Neural cell (in vitro differentiated cells): ENCODE measurements at regions not wholly inside any gene's neighbourhood (a gene's known extent, or its start where the extent isn't known, plus 50 kb on each side); places are given as distances from the start of the nearest gene placed in this dataset.
A peak's percentile ranks its signal among the peaks of the same experiment; 100 is the strongest.

Experiments
- H2AFZ ChIP-seq: fragments of 200-600, 300-800 bp; sonication (generic), shearing (Covaris generic); 2 replicates; pipeline ENCODE4 v1.6.0; 2014; ENCODE audit warnings: low read depth, mild to moderate bottlenecking, antibody characterized with exemption, low read length, moderate library complexity
- H3F3A ChIP-seq: fragments of 200-600 bp; shearing (Covaris generic); 2 replicates; pipeline ENCODE4 v1.6.1; 2016; ENCODE audit warnings: mild to moderate bottlenecking, moderate library complexity, mixed read lengths, antibody characterized with exemption, low read length; ENCODE audit not compliant: insufficient read depth, poor library complexity, severe bottlenecking
- H3K27ac ChIP-seq: fragments of 200-600, 300-800 bp; sonication (generic), shearing (Covaris generic); 2 replicates; pipeline ENCODE4 v1.5.1; 2014; ENCODE audit warnings: mild to moderate bottlenecking, low read length, moderate library complexity
- H3K27me3 ChIP-seq: fragments of 300-800, 200-600 bp; sonication (generic), shearing (Covaris generic); 2 replicates; pipeline ENCODE4 v1.6.0; 2014; ENCODE audit warnings: mild to moderate bottlenecking, low read depth, low read length, moderate library complexity; ENCODE audit not compliant: insufficient read depth
- H3K36me3 ChIP-seq: fragments of 300-800, 200-600 bp; sonication (generic), shearing (Covaris generic); 2 replicates; pipeline ENCODE4 v1.5.1; 2014; ENCODE audit warnings: mild to moderate bottlenecking, antibody characterized with exemption, low read length, moderate library complexity; ENCODE audit not compliant: insufficient read depth
- H3K4me2 ChIP-seq: fragments of 300-800, 200-600 bp; sonication (generic), shearing (Covaris generic); 2 replicates; pipeline ENCODE4 v1.6.0; 2014; ENCODE audit warnings: mild to moderate bottlenecking, low read length
- H3K4me3 ChIP-seq: fragments of 300-800, 200-600 bp; sonication (generic), shearing (Covaris generic); 2 replicates; pipeline ENCODE4 v1.5.1; 2014; ENCODE audit warnings: mild to moderate bottlenecking, low read length, moderate library complexity
- H3K79me2 ChIP-seq: fragments of 200-600 bp; shearing (Covaris generic); replicated peaks from 2 replicates; pipeline ENCODE4 v1.6.0; 2014; ENCODE audit warnings: mild to moderate bottlenecking, low read length, moderate library complexity; ENCODE audit not compliant: insufficient read depth
- H3K9ac ChIP-seq: fragments of 300-800, 200-600 bp; sonication (generic), shearing (Covaris generic); 2 replicates; pipeline ENCODE4 v1.6.1; 2016; ENCODE audit warnings: mild to moderate bottlenecking, low read length, mixed read lengths
- H3K9me2 ChIP-seq: fragments of 200-600 bp; shearing (Covaris generic); 2 replicates; pipeline ENCODE4 v1.6.1; 2016; ENCODE audit warnings: mild to moderate bottlenecking, low read length, mixed read lengths; ENCODE audit not compliant: insufficient read depth
- H3K9me3 ChIP-seq: fragments of 200-600, 300-800 bp; sonication (generic), shearing (Covaris generic); 2 replicates; pipeline ENCODE4 v1.6.1; 2016; ENCODE audit warnings: mild to moderate bottlenecking, mixed run types, low read length, moderate library complexity, mixed read lengths
- H4K20me1 ChIP-seq: fragments of 200-600 bp; shearing (Covaris generic); 2 replicates; pipeline ENCODE4 v1.6.1; 2016; ENCODE audit warnings: mild to moderate bottlenecking, mixed run types; ENCODE audit not compliant: insufficient read depth
- EP300 ChIP-seq: fragments of 450-650 bp; conservative IDR thresholded peaks from 2 replicates; pipeline ENCODE4 v1.6.1; 2014; ENCODE audit warnings: antibody characterized with exemption, mild to moderate bottlenecking, moderate library complexity; ENCODE audit not compliant: poor library complexity, severe bottlenecking
- EZH2 ChIP-seq: fragments of 200-600, 300-800 bp; shearing (Covaris generic), sonication (generic); IDR thresholded peaks from 2 replicates; pipeline ENCODE4 v1.6.1; 2014; ENCODE audit warnings: antibody characterized with exemption, low read length, borderline replicate concordance, mild to moderate bottlenecking; ENCODE audit not compliant: insufficient read depth, poor library complexity, severe bottlenecking
- MXI1 ChIP-seq: fragments of 450-650 bp; conservative IDR thresholded peaks from 2 replicates; pipeline ENCODE4 v1.6.1; 2014; ENCODE audit warnings: antibody characterized with exemption, mild to moderate bottlenecking; ENCODE audit not compliant: poor library complexity, severe bottlenecking
- POLR2AphosphoS5 ChIP-seq: IDR thresholded peaks from 2 replicates; pipeline ENCODE4 v1.6.1; 2012
- RAD21 ChIP-seq: fragments of 450-650 bp; conservative IDR thresholded peaks from 2 replicates; pipeline ENCODE4 v1.6.1; 2014; ENCODE audit warnings: antibody characterized with exemption, mild to moderate bottlenecking, moderate library complexity
- SMC3 ChIP-seq: fragments of 450-650 bp; conservative IDR thresholded peaks from 2 replicates; pipeline ENCODE4 v1.6.1; 2014; ENCODE audit warnings: antibody characterized with exemption, mild to moderate bottlenecking, moderate library complexity; ENCODE audit not compliant: poor library complexity
- TAF1 ChIP-seq: IDR thresholded peaks from 2 replicates; pipeline ENCODE4 v1.6.1; 2012; ENCODE audit warnings: low read depth
- TF ChIP-seq, protein P1 (sequence below): fragments of 450-650 bp; IDR thresholded peaks from 2 replicates; pipeline ENCODE4 v1.5.1; 2014; ENCODE audit warnings: antibody characterized with exemption, mild to moderate bottlenecking, moderate library complexity; ENCODE audit not compliant: poor library complexity, severe bottlenecking
- TF ChIP-seq, protein P2 (sequence below): IDR thresholded peaks from 2 replicates; pipeline ENCODE4 v1.6.1; 2012; ENCODE audit warnings: borderline replicate concordance

DNA sequence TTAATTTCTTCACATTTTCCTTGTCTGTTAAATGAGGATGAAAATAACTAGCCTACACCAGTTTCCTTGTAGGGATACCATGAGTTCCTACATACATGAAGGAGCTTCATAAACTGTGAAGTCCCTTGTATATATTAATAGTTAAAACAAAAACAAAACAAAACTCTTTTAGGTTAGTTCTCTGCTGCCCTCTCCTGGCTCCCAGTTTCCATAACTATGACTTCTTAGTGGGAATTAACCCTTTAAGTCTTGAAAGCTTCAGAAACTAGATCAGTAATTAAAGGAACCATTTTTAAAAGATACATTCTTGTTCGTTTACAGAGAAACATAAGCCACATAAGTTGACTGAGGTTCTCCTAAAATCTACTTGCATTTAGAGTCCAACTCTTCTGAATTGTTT is 500.0 kb upstream of the C9orf72 start:
- H3K79me2 ChIP-seq = no peaks in the 10 kb centered on the region
- no peak overlapping the region for H2AFZ ChIP-seq
- no peak overlapping the region for H3K9ac ChIP-seq
- no peaks in the 10 kb centered on the region for H3K36me3 ChIP-seq
- H3K4me3 ChIP-seq = no peak overlapping the region
- no peaks in the 10 kb centered on the region for H4K20me1 ChIP-seq
- no peak overlapping the region for H3K4me2 ChIP-seq
- no peaks in the 10 kb centered on the region for H3K9me2 ChIP-seq
- no peaks in the 10 kb centered on the region for H3K27me3 ChIP-seq
- no peaks in the 10 kb centered on the region for H3K9me3 ChIP-seq
- no peak overlapping the region for H3K27ac ChIP-seq
- TF ChIP-seq, protein P1, sequence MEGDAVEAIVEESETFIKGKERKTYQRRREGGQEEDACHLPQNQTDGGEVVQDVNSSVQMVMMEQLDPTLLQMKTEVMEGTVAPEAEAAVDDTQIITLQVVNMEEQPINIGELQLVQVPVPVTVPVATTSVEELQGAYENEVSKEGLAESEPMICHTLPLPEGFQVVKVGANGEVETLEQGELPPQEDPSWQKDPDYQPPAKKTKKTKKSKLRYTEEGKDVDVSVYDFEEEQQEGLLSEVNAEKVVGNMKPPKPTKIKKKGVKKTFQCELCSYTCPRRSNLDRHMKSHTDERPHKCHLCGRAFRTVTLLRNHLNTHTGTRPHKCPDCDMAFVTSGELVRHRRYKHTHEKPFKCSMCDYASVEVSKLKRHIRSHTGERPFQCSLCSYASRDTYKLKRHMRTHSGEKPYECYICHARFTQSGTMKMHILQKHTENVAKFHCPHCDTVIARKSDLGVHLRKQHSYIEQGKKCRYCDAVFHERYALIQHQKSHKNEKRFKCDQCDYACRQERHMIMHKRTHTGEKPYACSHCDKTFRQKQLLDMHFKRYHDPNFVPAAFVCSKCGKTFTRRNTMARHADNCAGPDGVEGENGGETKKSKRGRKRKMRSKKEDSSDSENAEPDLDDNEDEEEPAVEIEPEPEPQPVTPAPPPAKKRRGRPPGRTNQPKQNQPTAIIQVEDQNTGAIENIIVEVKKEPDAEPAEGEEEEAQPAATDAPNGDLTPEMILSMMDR = no peak
- no peak for TF ChIP-seq SMC3
- H3F3A ChIP-seq = no peaks in the 10 kb centered on the region

DNA sequence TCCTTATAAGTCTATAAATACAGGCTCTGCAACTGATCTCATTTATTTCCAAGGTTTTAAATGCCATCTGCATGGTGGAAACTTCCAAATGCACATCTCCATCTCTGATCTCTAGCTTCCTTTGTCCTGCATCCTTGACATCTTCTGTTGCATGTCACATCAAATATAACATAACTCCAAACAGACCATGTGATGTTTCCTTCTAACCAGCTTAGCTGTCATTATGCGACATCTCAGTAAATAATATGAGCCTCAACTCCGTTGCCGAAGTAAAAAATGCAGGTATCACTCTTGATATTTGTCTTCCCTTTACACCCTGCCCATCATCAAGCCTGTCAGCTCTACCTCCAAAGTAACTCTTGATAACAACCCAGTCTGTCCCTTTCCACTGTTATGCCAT is 506.4 kb upstream of the C9orf72 start:
- H4K20me1 ChIP-seq = no peaks in the 10 kb centered on the region
- no peaks in the 10 kb centered on the region for H3F3A ChIP-seq
- H3K27ac ChIP-seq = no peak overlapping the region
- TF ChIP-seq RAD21 (no peak), EP300 (peak; percentile 72), TAF1 (no peak), POLR2AphosphoS5 (peak; percentile 51), MXI1 (no peak), SMC3 (no peak)
- TF ChIP-seq, protein P1 = no peak
- H3K9ac ChIP-seq = no peak overlapping the region
- H2AFZ ChIP-seq = no peak overlapping the region
- H3K9me3 ChIP-seq = no peaks in the 10 kb centered on the region
- H3K79me2 ChIP-seq = no peaks in the 10 kb centered on the region
- no peaks in the 10 kb centered on the region for H3K27me3 ChIP-seq
- H3K36me3 ChIP-seq = no peaks in the 10 kb centered on the region
- H3K9me2 ChIP-seq = no peaks in the 10 kb centered on the region
- H3K4me3 ChIP-seq = no peak overlapping the region
- H3K4me2 ChIP-seq = no peak overlapping the region

DNA sequence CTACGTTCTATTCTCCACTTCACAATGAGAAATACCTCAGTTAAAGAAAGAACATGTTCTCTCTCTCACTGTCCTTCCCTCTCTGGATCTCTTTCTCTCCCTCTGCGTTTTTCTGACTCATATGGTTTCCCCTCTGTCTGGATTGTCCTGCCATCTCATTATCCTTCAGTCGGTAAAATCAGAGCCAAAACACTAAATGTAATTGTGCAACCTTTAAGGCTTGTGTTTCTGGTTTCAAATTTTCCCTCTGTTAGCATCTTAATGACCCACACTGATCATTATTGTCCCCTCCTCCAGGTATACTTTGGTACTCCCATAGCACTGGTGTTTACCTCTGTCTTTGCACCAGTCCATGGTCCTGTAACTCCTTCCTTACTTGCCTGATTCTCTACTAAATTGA is 509.4 kb upstream of the C9orf72 start:
- Histone ChIP-seq H3F3A (no peaks in the 10 kb centered on the region), H3K27ac (no peak overlapping the region), H3K27me3 (no peaks in the 10 kb centered on the region), H3K9me2 (no peaks in the 10 kb centered on the region), H3K4me3 (no peak overlapping the region), H3K9ac (no peak overlapping the region), H4K20me1 (no peaks in the 10 kb centered on the region), H2AFZ (no peak overlapping the region), H3K4me2 (no peak overlapping the region), H3K9me3 (no peaks in the 10 kb centered on the region), H3K36me3 (no peaks in the 10 kb centered on the region), H3K79me2 (no peaks in the 10 kb centered on the region)
- TF ChIP-seq, protein P2, sequence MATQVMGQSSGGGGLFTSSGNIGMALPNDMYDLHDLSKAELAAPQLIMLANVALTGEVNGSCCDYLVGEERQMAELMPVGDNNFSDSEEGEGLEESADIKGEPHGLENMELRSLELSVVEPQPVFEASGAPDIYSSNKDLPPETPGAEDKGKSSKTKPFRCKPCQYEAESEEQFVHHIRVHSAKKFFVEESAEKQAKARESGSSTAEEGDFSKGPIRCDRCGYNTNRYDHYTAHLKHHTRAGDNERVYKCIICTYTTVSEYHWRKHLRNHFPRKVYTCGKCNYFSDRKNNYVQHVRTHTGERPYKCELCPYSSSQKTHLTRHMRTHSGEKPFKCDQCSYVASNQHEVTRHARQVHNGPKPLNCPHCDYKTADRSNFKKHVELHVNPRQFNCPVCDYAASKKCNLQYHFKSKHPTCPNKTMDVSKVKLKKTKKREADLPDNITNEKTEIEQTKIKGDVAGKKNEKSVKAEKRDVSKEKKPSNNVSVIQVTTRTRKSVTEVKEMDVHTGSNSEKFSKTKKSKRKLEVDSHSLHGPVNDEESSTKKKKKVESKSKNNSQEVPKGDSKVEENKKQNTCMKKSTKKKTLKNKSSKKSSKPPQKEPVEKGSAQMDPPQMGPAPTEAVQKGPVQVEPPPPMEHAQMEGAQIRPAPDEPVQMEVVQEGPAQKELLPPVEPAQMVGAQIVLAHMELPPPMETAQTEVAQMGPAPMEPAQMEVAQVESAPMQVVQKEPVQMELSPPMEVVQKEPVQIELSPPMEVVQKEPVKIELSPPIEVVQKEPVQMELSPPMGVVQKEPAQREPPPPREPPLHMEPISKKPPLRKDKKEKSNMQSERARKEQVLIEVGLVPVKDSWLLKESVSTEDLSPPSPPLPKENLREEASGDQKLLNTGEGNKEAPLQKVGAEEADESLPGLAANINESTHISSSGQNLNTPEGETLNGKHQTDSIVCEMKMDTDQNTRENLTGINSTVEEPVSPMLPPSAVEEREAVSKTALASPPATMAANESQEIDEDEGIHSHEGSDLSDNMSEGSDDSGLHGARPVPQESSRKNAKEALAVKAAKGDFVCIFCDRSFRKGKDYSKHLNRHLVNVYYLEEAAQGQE = no peak
- TF ChIP-seq TAF1 = no peak
- TF ChIP-seq, protein P1 = no peak
- TF ChIP-seq POLR2AphosphoS5 = no peak
- TF ChIP-seq EZH2 = no peak
- no peak for TF ChIP-seq SMC3
- no peak for TF ChIP-seq RAD21
- TF ChIP-seq EP300 = no peak
- no peak for TF ChIP-seq MXI1
